ENCODE measurements at regions not wholly inside any gene's neighbourhood (a gene's known extent, or its start where the extent isn't known, plus 50 kb on each side); places are given as distances from the start of the nearest gene placed in this dataset.

DNA sequence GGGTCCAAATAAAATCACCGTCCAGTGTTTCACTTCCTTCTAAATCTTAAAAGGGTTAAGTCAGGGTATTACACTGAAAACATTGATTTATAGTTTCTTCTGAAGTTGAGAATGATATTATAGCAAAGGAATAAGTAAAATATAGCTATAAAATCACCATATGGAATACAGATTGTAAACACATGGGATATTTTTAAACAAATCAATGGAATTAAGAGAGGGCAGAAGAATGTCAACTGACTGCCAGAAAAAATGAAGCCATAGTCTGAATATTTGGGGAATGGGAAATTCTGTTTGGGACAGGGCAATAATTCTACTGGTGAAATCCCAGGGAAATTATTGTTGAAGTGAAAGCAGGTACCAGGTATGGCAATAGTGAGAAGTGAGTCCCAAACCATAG lies 664.6 kb downstream of the NCAM2 start:
- TF ChIP-seq, protein P1, sequence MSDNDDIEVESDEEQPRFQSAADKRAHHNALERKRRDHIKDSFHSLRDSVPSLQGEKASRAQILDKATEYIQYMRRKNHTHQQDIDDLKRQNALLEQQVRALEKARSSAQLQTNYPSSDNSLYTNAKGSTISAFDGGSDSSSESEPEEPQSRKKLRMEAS (IDR thresholded peaks at IDR 0.05): no peak
- TF ChIP-seq EZH2phosphoT487 (IDR thresholded peaks at IDR 0.05; ENCODE audit: borderline replicate concordance) (no peak), ELF1 (IDR thresholded peaks at IDR 0.05; ENCODE audit: borderline replicate concordance, low read depth) (no peak), POLR2AphosphoS5 (IDR thresholded peaks at IDR 0.05; ENCODE audit: low read depth, low read length) (no peak), ZNF274 (IDR thresholded peaks at IDR 0.05; ENCODE audit: low read depth, low read length) (no peak), SP1 (IDR thresholded peaks at IDR 0.05; ENCODE audit: low read depth) (no peak), EZH2 (IDR thresholded peaks at IDR 0.05) (no peak), FOSL1 (IDR thresholded peaks at IDR 0.05; ENCODE audit: low read depth) (no peak), CEBPB (IDR thresholded peaks at IDR 0.05; ENCODE audit: low read depth) (no peak), YY1 (IDR thresholded peaks at IDR 0.05; ENCODE audit: extremely low read depth, insufficient replicate concordance, low read depth, low read length) (no peak), EGR1 (IDR thresholded peaks at IDR 0.05; ENCODE audit: low read depth) (no peak), TCF7L2 (IDR thresholded peaks at IDR 0.05; ENCODE audit: borderline replicate concordance, extremely low read depth, insufficient read depth, insufficient read length) (no peak), JUND (IDR thresholded peaks at IDR 0.05) (no peak), RAD21 (IDR thresholded peaks at IDR 0.05; ENCODE audit: low read depth) (no peak), SRF (IDR thresholded peaks at IDR 0.05; ENCODE audit: low read depth) (no peak), ZFX (IDR thresholded peaks at IDR 0.05) (no peak), POLR2A (IDR thresholded peaks at IDR 0.05; ENCODE audit: borderline replicate concordance, extremely low read depth, insufficient read depth, insufficient read length) (no peak)
- TF ChIP-seq, protein P2, sequence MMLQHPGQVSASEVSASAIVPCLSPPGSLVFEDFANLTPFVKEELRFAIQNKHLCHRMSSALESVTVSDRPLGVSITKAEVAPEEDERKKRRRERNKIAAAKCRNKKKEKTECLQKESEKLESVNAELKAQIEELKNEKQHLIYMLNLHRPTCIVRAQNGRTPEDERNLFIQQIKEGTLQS (IDR thresholded peaks at IDR 0.05): no peak
- TF ChIP-seq, protein P3, sequence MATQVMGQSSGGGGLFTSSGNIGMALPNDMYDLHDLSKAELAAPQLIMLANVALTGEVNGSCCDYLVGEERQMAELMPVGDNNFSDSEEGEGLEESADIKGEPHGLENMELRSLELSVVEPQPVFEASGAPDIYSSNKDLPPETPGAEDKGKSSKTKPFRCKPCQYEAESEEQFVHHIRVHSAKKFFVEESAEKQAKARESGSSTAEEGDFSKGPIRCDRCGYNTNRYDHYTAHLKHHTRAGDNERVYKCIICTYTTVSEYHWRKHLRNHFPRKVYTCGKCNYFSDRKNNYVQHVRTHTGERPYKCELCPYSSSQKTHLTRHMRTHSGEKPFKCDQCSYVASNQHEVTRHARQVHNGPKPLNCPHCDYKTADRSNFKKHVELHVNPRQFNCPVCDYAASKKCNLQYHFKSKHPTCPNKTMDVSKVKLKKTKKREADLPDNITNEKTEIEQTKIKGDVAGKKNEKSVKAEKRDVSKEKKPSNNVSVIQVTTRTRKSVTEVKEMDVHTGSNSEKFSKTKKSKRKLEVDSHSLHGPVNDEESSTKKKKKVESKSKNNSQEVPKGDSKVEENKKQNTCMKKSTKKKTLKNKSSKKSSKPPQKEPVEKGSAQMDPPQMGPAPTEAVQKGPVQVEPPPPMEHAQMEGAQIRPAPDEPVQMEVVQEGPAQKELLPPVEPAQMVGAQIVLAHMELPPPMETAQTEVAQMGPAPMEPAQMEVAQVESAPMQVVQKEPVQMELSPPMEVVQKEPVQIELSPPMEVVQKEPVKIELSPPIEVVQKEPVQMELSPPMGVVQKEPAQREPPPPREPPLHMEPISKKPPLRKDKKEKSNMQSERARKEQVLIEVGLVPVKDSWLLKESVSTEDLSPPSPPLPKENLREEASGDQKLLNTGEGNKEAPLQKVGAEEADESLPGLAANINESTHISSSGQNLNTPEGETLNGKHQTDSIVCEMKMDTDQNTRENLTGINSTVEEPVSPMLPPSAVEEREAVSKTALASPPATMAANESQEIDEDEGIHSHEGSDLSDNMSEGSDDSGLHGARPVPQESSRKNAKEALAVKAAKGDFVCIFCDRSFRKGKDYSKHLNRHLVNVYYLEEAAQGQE (IDR thresholded peaks at IDR 0.05; ENCODE audit: low read depth): no peak
- TF ChIP-seq, protein P4, sequence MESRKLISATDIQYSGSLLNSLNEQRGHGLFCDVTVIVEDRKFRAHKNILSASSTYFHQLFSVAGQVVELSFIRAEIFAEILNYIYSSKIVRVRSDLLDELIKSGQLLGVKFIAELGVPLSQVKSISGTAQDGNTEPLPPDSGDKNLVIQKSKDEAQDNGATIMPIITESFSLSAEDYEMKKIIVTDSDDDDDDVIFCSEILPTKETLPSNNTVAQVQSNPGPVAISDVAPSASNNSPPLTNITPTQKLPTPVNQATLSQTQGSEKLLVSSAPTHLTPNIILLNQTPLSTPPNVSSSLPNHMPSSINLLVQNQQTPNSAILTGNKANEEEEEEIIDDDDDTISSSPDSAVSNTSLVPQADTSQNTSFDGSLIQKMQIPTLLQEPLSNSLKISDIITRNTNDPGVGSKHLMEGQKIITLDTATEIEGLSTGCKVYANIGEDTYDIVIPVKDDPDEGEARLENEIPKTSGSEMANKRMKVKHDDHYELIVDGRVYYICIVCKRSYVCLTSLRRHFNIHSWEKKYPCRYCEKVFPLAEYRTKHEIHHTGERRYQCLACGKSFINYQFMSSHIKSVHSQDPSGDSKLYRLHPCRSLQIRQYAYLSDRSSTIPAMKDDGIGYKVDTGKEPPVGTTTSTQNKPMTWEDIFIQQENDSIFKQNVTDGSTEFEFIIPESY (IDR thresholded peaks at IDR 0.05; ENCODE audit: extremely low read depth, insufficient replicate concordance, low read length): no peak
- no peaks in the 10 kb centered on the region for H3K36me3 ChIP-seq (ENCODE audit: control insufficient read depth in 1 of 2, insufficient read depth in 2 of 2, low read length in 2 of 2)
- H3K79me2 ChIP-seq (ENCODE audit: insufficient read depth, low read length): no peaks in the 10 kb centered on the region
- H3K9me2 ChIP-seq (ENCODE audit: insufficient read depth): no peaks in the 10 kb centered on the region
- no TSS peak for BruUV-seq (replicated peaks)
- DNase-seq (ENCODE audit: low read depth, low spot score) (no peak), ATAC-seq (no peak)
- CTCF ChIA-PET: no interaction called here
- no peak overlapping the region for H2AFZ ChIP-seq (ENCODE audit: low read depth, low read length, poor library complexity, severe bottlenecking)
- intact Hi-C loops (cut with micrococcal nuclease): no loop called here
- no peaks in the 10 kb centered on the region for H3K27me3 ChIP-seq (ENCODE audit: insufficient read depth, low read length)
- no peak overlapping the region for H3K27ac ChIP-seq (ENCODE audit: low read depth, low read length)
- RAD21 ChIA-PET (ENCODE audit: low non-redundant PET in 1 of 2, low total read pairs in 2 of 2, uncharacterized antibody in 2 of 2, unreplicated experiment in 2 of 2): no interaction called here
- no peak overlapping the region for H3K9ac ChIP-seq (ENCODE audit: low read length)
- peaks cover 31 to 33% of the 10 kb centered on the region in 2 experiments; a peak in 3 of 4 replicates for H3K9me3 ChIP-seq (ENCODE audit: control insufficient read depth in 1 of 2, insufficient read depth in 1 of 2, low read depth in 1 of 2, low read length in 2 of 2)
- no peaks in the 10 kb centered on the region for H3K4me1 ChIP-seq (ENCODE audit: control insufficient read depth in 1 of 2, insufficient read depth in 2 of 2, low read length in 2 of 2)
- POLR2A ChIA-PET: no interaction called here
- no peak overlapping the region for H3K4me2 ChIP-seq (ENCODE audit: low read length)
- no peak overlapping the region for H3K4me3 ChIP-seq (replicated peaks in 1 of 2; ENCODE audit: low read depth in 1 of 2, low read length in 2 of 2)
- no peaks in the 10 kb centered on the region for H4K20me1 ChIP-seq (ENCODE audit: insufficient read depth)

Data from HCT116 (cell line).